Osteoblast (primary cell): ENCODE measurements at regions not wholly inside any gene's neighbourhood (a gene's known extent, or its start where the extent isn't known, plus 50 kb on each side); places are given as distances from the start of the nearest gene placed in this dataset.
A peak's percentile ranks its signal among the peaks of the same experiment; 100 is the strongest.

Source experiments
- DNase-seq: peaks from one replicate; pipeline ENCODE4 v3.0.0; 2011; ENCODE audit warnings: low spot score, mixed read lengths; ENCODE audit not compliant: insufficient read length; ENCODE audit errors: missing footprints
- H2AFZ ChIP-seq: 2 replicates; pipeline ENCODE4 v1.6.0; 2011; ENCODE audit warnings: mild to moderate bottlenecking, low read length
- H3K27ac ChIP-seq: 2 replicates; pipeline ENCODE4 v1.5.1; 2011; ENCODE audit warnings: mild to moderate bottlenecking, low read depth, low read length, moderate library complexity
- H3K27me3 ChIP-seq: 2 replicates; pipeline ENCODE4 v1.6.0; 2012; ENCODE audit warnings: mild to moderate bottlenecking, control low read depth, inconsistent platforms, low read length, moderate library complexity; ENCODE audit not compliant: insufficient read depth
- H3K36me3 ChIP-seq: 2 replicates; pipeline ENCODE4 v1.5.1; 2011; ENCODE audit warnings: mild to moderate bottlenecking, low read length, control low read depth, moderate library complexity; ENCODE audit not compliant: insufficient read depth
- H3K4me1 ChIP-seq: 2 replicates; pipeline ENCODE4 v1.5.1; 2011; ENCODE audit warnings: mild to moderate bottlenecking, low read length, control low read depth, moderate library complexity; ENCODE audit not compliant: insufficient read depth
- H3K4me2 ChIP-seq: 2 replicates; pipeline ENCODE4 v1.6.0; 2011; ENCODE audit warnings: mild to moderate bottlenecking, low read length; ENCODE audit not compliant: insufficient read depth
- H3K4me3 ChIP-seq: fragments of 200-600 bp; sonication (generic); 3 replicates; pipeline ENCODE4 v1.5.1; 2012; ENCODE audit warnings: mild to moderate bottlenecking, low read length, inconsistent platforms; ENCODE audit not compliant: insufficient read depth
- H3K79me2 ChIP-seq: 2 replicates; pipeline ENCODE4 v1.6.0; 2012; ENCODE audit warnings: mild to moderate bottlenecking, low read length, control low read depth, inconsistent platforms; ENCODE audit not compliant: insufficient read depth
- H3K9me3 ChIP-seq: 2 replicates; pipeline ENCODE4 v1.5.1; 2011; ENCODE audit warnings: low read depth, low read length, control low read depth
- H4K20me1 ChIP-seq: 2 replicates; pipeline ENCODE4 v1.6.0; 2012; ENCODE audit warnings: mild to moderate bottlenecking, low read length, control low read depth; ENCODE audit not compliant: insufficient read depth
- TF ChIP-seq, protein P1 (sequence below): IDR thresholded peaks from 2 replicates; pipeline ENCODE4 v1.5.1; 2011; ENCODE audit warnings: mild to moderate bottlenecking, low read depth, low read length, moderate library complexity; ENCODE audit errors: extremely low read depth

DNA sequence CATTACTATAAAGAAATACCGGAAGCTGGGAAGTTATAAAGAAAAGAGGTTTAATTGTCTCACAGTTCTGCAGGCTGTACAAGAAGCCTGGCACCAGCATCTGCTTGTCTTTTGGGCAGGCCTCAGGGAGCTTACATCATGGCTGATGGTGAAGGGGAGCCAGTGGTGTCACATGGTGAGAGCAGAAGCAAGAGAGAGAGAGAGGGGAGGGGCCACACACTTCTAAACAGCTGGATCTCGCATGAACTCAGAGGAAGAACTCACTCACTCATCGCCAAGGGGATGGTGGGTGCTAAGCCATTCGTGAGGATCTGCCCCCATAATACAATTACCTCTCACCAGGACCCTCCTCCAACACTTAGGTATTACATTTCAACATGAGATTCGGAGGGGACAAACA lies 51.8 kb upstream of the ANKRD34C start:
- H3K9me3 ChIP-seq = peaks cover 2% of the 10 kb centered on the region
- no peak for DNase-seq
- no peak overlapping the region for H3K4me3 ChIP-seq
- no peaks in the 10 kb centered on the region for H4K20me1 ChIP-seq
- no peak overlapping the region for H3K4me2 ChIP-seq
- no peaks in the 10 kb centered on the region for H3K79me2 ChIP-seq
- H2AFZ ChIP-seq = no peak overlapping the region
- H3K4me1 ChIP-seq = no peaks in the 10 kb centered on the region
- no peak overlapping the region for H3K27ac ChIP-seq
- TF ChIP-seq, protein P1, sequence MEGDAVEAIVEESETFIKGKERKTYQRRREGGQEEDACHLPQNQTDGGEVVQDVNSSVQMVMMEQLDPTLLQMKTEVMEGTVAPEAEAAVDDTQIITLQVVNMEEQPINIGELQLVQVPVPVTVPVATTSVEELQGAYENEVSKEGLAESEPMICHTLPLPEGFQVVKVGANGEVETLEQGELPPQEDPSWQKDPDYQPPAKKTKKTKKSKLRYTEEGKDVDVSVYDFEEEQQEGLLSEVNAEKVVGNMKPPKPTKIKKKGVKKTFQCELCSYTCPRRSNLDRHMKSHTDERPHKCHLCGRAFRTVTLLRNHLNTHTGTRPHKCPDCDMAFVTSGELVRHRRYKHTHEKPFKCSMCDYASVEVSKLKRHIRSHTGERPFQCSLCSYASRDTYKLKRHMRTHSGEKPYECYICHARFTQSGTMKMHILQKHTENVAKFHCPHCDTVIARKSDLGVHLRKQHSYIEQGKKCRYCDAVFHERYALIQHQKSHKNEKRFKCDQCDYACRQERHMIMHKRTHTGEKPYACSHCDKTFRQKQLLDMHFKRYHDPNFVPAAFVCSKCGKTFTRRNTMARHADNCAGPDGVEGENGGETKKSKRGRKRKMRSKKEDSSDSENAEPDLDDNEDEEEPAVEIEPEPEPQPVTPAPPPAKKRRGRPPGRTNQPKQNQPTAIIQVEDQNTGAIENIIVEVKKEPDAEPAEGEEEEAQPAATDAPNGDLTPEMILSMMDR = no peak
- H3K36me3 ChIP-seq = no peaks in the 10 kb centered on the region
- H3K27me3 ChIP-seq = peaks cover 3% of the 10 kb centered on the region

DNA sequence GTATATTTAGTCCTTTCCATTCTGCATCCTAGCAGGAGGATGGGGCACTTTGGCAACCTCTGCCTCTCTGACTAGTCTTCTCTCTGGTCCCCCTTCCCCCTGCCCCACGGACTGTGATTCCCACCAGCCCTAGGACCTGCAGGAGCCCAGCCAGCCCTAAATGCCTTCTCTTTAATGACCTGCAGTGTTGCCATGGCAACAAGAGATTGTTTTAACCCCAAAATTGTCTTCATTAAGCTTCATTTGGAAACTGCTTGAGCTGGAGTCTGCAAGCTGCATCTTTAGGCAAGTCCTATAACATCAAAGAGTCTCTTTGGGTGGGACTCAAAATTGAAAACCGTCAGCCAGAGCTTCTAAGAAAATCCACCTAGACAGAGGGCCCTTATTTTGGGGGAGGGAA lies 59.7 kb upstream of the ANKRD34C start:
- no peak overlapping the region for H3K4me2 ChIP-seq
- H3K4me1 ChIP-seq = no peaks in the 10 kb centered on the region
- H3K79me2 ChIP-seq = no peaks in the 10 kb centered on the region
- peak; percentile 32 for DNase-seq
- H3K27ac ChIP-seq = no peak overlapping the region
- TF ChIP-seq, protein P1 = no peak
- H4K20me1 ChIP-seq = no peaks in the 10 kb centered on the region
- H3K27me3 ChIP-seq = no peaks in the 10 kb centered on the region
- no peak overlapping the region for H2AFZ ChIP-seq
- no peaks in the 10 kb centered on the region for H3K9me3 ChIP-seq
- no peak overlapping the region for H3K4me3 ChIP-seq
- H3K36me3 ChIP-seq = no peaks in the 10 kb centered on the region

DNA sequence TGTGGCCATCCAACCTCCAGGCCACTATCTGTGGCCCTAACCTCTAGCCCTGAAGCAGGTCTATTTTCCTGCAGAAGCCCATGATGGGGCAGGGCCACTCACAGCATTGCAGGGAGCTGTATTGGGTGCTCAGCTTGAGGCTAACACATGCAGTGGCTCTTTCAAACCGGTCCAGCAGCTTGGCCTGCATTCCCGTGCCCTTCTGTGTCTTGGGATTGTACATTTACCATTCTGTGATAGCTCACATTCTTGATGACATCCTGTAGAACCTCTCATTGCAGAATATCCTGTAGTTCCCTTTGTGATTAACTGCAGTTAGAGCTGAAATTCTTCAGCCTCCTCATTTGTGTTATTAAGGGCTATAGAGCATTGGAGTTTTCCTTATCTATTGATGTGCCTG lies 60.8 kb upstream of the ANKRD34C start:
- no peak overlapping the region for H3K27ac ChIP-seq
- no peak overlapping the region for H3K4me2 ChIP-seq
- H3K4me3 ChIP-seq = no peak overlapping the region
- no peaks in the 10 kb centered on the region for H3K9me3 ChIP-seq
- H4K20me1 ChIP-seq = no peaks in the 10 kb centered on the region
- no peaks in the 10 kb centered on the region for H3K4me1 ChIP-seq
- H3K27me3 ChIP-seq = no peaks in the 10 kb centered on the region
- peak; percentile 59 for DNase-seq
- H3K36me3 ChIP-seq = no peaks in the 10 kb centered on the region
- no peaks in the 10 kb centered on the region for H3K79me2 ChIP-seq
- TF ChIP-seq, protein P1 = no peak
- no peak overlapping the region for H2AFZ ChIP-seq

GRCh38 chr15:79219393-79220056 lies 63.0 kb upstream of the ANKRD34C start:
- Histone ChIP-seq H3K27ac (no peak overlapping the region), H3K36me3 (no peaks in the 10 kb centered on the region), H3K4me3 (no peak overlapping the region), H3K4me2 (no peak overlapping the region), H3K4me1 (no peaks in the 10 kb centered on the region), H3K9me3 (no peaks in the 10 kb centered on the region), H3K79me2 (no peaks in the 10 kb centered on the region), H4K20me1 (no peaks in the 10 kb centered on the region), H2AFZ (no peak overlapping the region), H3K27me3 (no peaks in the 10 kb centered on the region)
- TF ChIP-seq, protein P1 = no peak
- DNase-seq = no peak
